ENCODE measurements at regions not wholly inside any gene's neighbourhood (a gene's known extent, or its start where the extent isn't known, plus 50 kb on each side); places are given as distances from the start of the nearest gene placed in this dataset.

GRCh38 chr4:112770114-112770513 lies 133.2 kb downstream of the LARP7 start:
- no peaks in the 10 kb centered on the region for H3K79me2 ChIP-seq (ENCODE audit: control insufficient read depth, insufficient read depth, low read length, unreplicated experiment)
- no peak overlapping the region for H3K4me3 ChIP-seq (ENCODE audit: low read depth, low read length)
- H3K4me1 ChIP-seq (ENCODE audit: control insufficient read depth, insufficient read depth, low read length, unreplicated experiment), result no peaks in the 10 kb centered on the region
- no peaks in the 10 kb centered on the region for H3K36me3 ChIP-seq (ENCODE audit: insufficient read depth, low read length)
- no peak overlapping the region for H3K27ac ChIP-seq (ENCODE audit: low read depth, low read length)
- H3K27me3 ChIP-seq (ENCODE audit: insufficient read depth, low read length), result no peaks in the 10 kb centered on the region
- H2AFZ ChIP-seq (ENCODE audit: low read length, unreplicated experiment), result no peak overlapping the region

GRCh38 chr4:112775801-112776200 lies 138.9 kb downstream of the LARP7 start:
- H3K4me1 ChIP-seq (ENCODE audit: control insufficient read depth, insufficient read depth, low read length, unreplicated experiment), result no peaks in the 10 kb centered on the region
- no peaks in the 10 kb centered on the region for H3K79me2 ChIP-seq (ENCODE audit: control insufficient read depth, insufficient read depth, low read length, unreplicated experiment)
- no peak overlapping the region for H3K27ac ChIP-seq (ENCODE audit: low read depth, low read length)
- no peak overlapping the region for H3K4me3 ChIP-seq (ENCODE audit: low read depth, low read length)
- no peaks in the 10 kb centered on the region for H3K36me3 ChIP-seq (ENCODE audit: insufficient read depth, low read length)
- H2AFZ ChIP-seq (ENCODE audit: low read length, unreplicated experiment), result no peak overlapping the region
- H3K27me3 ChIP-seq (ENCODE audit: insufficient read depth, low read length), result no peaks in the 10 kb centered on the region

DNA sequence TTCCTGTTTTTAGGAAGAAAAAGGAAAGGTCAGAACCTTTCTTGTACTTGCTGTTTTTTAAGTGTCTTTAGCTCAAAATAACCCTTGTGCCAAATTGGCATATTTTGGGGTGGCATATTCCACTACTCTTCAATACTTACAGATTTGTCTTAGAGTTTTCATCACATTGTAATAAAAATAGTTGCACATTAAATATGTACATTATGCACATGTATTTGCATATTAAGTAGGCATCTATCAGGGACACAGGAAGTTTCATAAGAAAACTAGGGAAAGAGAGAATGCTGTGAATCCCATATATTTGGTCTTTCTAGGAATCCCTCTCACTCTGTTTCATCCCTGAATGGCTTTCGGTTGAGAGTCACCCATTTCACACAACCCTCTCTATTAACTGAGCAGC lies 139.6 kb downstream of the LARP7 start:
- Histone ChIP-seq H3K36me3 (ENCODE audit: insufficient read depth, low read length) (no peaks in the 10 kb centered on the region), H3K27me3 (ENCODE audit: insufficient read depth, low read length) (no peaks in the 10 kb centered on the region), H2AFZ (ENCODE audit: low read length, unreplicated experiment) (no peak overlapping the region), H3K4me1 (ENCODE audit: control insufficient read depth, insufficient read depth, low read length, unreplicated experiment) (no peaks in the 10 kb centered on the region), H3K79me2 (ENCODE audit: control insufficient read depth, insufficient read depth, low read length, unreplicated experiment) (no peaks in the 10 kb centered on the region), H3K27ac (ENCODE audit: low read depth, low read length) (no peak overlapping the region), H3K4me3 (ENCODE audit: low read depth, low read length) (no peak overlapping the region)

- Histone ChIP-seq H2AFZ (ENCODE audit: low read length, unreplicated experiment) (no peak overlapping the region), H3K4me3 (ENCODE audit: low read depth, low read length) (no peak overlapping the region), H3K4me1 (ENCODE audit: control insufficient read depth, insufficient read depth, low read length, unreplicated experiment) (no peaks in the 10 kb centered on the region), H3K79me2 (ENCODE audit: control insufficient read depth, insufficient read depth, low read length, unreplicated experiment) (no peaks in the 10 kb centered on the region), H3K36me3 (ENCODE audit: insufficient read depth, low read length) (no peaks in the 10 kb centered on the region), H3K27ac (ENCODE audit: low read depth, low read length) (no peak overlapping the region), H3K27me3 (ENCODE audit: insufficient read depth, low read length) (no peaks in the 10 kb centered on the region)
Observed at GRCh38 chr4:112778520-112778919, 141.6 kb downstream of the LARP7 start.

- H2AFZ ChIP-seq (ENCODE audit: low read length, unreplicated experiment), result no peak overlapping the region
- H3K27me3 ChIP-seq (ENCODE audit: insufficient read depth, low read length), result peaks cover 10% of the 10 kb centered on the region; the same call in 1 of the 2 replicates
- H3K79me2 ChIP-seq (ENCODE audit: control insufficient read depth, insufficient read depth, low read length, unreplicated experiment), result no peaks in the 10 kb centered on the region
- H3K4me3 ChIP-seq (ENCODE audit: low read depth, low read length), result no peak overlapping the region
- no peak overlapping the region for H3K27ac ChIP-seq (ENCODE audit: low read depth, low read length)
- H3K36me3 ChIP-seq (ENCODE audit: insufficient read depth, low read length), result no peaks in the 10 kb centered on the region
- no peaks in the 10 kb centered on the region for H3K4me1 ChIP-seq (ENCODE audit: control insufficient read depth, insufficient read depth, low read length, unreplicated experiment)
Observed at GRCh38 chr4:112793033-112793432, 156.1 kb downstream of the LARP7 start.

GRCh38 chr4:112800001-112800400 lies 163.1 kb downstream of the LARP7 start:
- H3K27me3 ChIP-seq (ENCODE audit: insufficient read depth, low read length), result peaks cover 23% of the 10 kb centered on the region; the same call in 1 of the 2 replicates
- no peaks in the 10 kb centered on the region for H3K79me2 ChIP-seq (ENCODE audit: control insufficient read depth, insufficient read depth, low read length, unreplicated experiment)
- no peak overlapping the region for H3K27ac ChIP-seq (ENCODE audit: low read depth, low read length)

GRCh38 chr4:112801341-112801740 lies 164.4 kb downstream of the LARP7 start:
- Histone ChIP-seq H3K4me3 (ENCODE audit: low read depth, low read length) (no peak overlapping the region), H3K36me3 (ENCODE audit: insufficient read depth, low read length) (no peaks in the 10 kb centered on the region), H3K27ac (ENCODE audit: low read depth, low read length) (no peak overlapping the region), H3K79me2 (ENCODE audit: control insufficient read depth, insufficient read depth, low read length, unreplicated experiment) (no peaks in the 10 kb centered on the region), H3K4me1 (ENCODE audit: control insufficient read depth, insufficient read depth, low read length, unreplicated experiment) (no peaks in the 10 kb centered on the region), H3K27me3 (ENCODE audit: insufficient read depth, low read length) (peaks cover 20% of the 10 kb centered on the region; the same call in 1 of the 2 replicates), H2AFZ (ENCODE audit: low read length, unreplicated experiment) (no peak overlapping the region)

More at GRCh38 chr4:112800001-112800400, 163.1 kb downstream of the LARP7 start:
- Histone ChIP-seq H3K4me1 (ENCODE audit: control insufficient read depth, insufficient read depth, low read length, unreplicated experiment) (no peaks in the 10 kb centered on the region), H2AFZ (ENCODE audit: low read length, unreplicated experiment) (no peak overlapping the region), H3K4me3 (ENCODE audit: low read depth, low read length) (no peak overlapping the region), H3K36me3 (ENCODE audit: insufficient read depth, low read length) (no peaks in the 10 kb centered on the region)

- Histone ChIP-seq H3K4me1 (ENCODE audit: control insufficient read depth, insufficient read depth, low read length, unreplicated experiment) (no peaks in the 10 kb centered on the region), H3K27me3 (ENCODE audit: insufficient read depth, low read length) (peaks cover 20% of the 10 kb centered on the region; the same call in 1 of the 2 replicates), H3K36me3 (ENCODE audit: insufficient read depth, low read length) (no peaks in the 10 kb centered on the region), H2AFZ (ENCODE audit: low read length, unreplicated experiment) (no peak overlapping the region), H3K79me2 (ENCODE audit: control insufficient read depth, insufficient read depth, low read length, unreplicated experiment) (no peaks in the 10 kb centered on the region), H3K27ac (ENCODE audit: low read depth, low read length) (no peak overlapping the region), H3K4me3 (ENCODE audit: low read depth, low read length) (no peak overlapping the region)
Observed at GRCh38 chr4:112802780-112803179, 165.8 kb downstream of the LARP7 start.

- Histone ChIP-seq H2AFZ (ENCODE audit: low read length, unreplicated experiment) (no peak overlapping the region), H3K36me3 (ENCODE audit: insufficient read depth, low read length) (no peaks in the 10 kb centered on the region), H3K27ac (ENCODE audit: low read depth, low read length) (no peak overlapping the region), H3K4me3 (ENCODE audit: low read depth, low read length) (no peak overlapping the region), H3K27me3 (ENCODE audit: insufficient read depth, low read length) (peaks cover 7% of the 10 kb centered on the region; the same call in 1 of the 2 replicates), H3K4me1 (ENCODE audit: control insufficient read depth, insufficient read depth, low read length, unreplicated experiment) (no peaks in the 10 kb centered on the region), H3K79me2 (ENCODE audit: control insufficient read depth, insufficient read depth, low read length, unreplicated experiment) (no peaks in the 10 kb centered on the region)
Observed at GRCh38 chr4:112807083-112807482, 170.1 kb downstream of the LARP7 start.

GRCh38 chr4:112808001-112808400 lies 171.1 kb downstream of the LARP7 start:
- Histone ChIP-seq H3K36me3 (ENCODE audit: insufficient read depth, low read length) (no peaks in the 10 kb centered on the region), H3K27ac (ENCODE audit: low read depth, low read length) (no peak overlapping the region), H3K4me3 (ENCODE audit: low read depth, low read length) (no peak overlapping the region), H3K4me1 (ENCODE audit: control insufficient read depth, insufficient read depth, low read length, unreplicated experiment) (no peaks in the 10 kb centered on the region), H2AFZ (ENCODE audit: low read length, unreplicated experiment) (no peak overlapping the region), H3K79me2 (ENCODE audit: control insufficient read depth, insufficient read depth, low read length, unreplicated experiment) (no peaks in the 10 kb centered on the region), H3K27me3 (ENCODE audit: insufficient read depth, low read length) (0 out of 2 replicates have a peak, but pooled peaks cover 3% of the 10 kb centered on the region)

- peaks cover under 1% of the 10 kb centered on the region for H3K4me1 ChIP-seq (ENCODE audit: control insufficient read depth, insufficient read depth, low read length, unreplicated experiment)
- H3K79me2 ChIP-seq (ENCODE audit: control insufficient read depth, insufficient read depth, low read length, unreplicated experiment), result no peaks in the 10 kb centered on the region
- peak overlapping the region; percentile 40 for H2AFZ ChIP-seq (ENCODE audit: low read length, unreplicated experiment)
- H3K27me3 ChIP-seq (ENCODE audit: insufficient read depth, low read length), result no peaks in the 10 kb centered on the region
- H3K4me3 ChIP-seq (ENCODE audit: low read depth, low read length), result no peak overlapping the region
- no peaks in the 10 kb centered on the region for H3K36me3 ChIP-seq (ENCODE audit: insufficient read depth, low read length)
- no peak overlapping the region for H3K27ac ChIP-seq (ENCODE audit: low read depth, low read length)
Observed at GRCh38 chr4:112813790-112814189, 176.8 kb downstream of the LARP7 start.

Measured in ACC112 (cell line).